BJ (cell line): ENCODE measurements at regions not wholly inside any gene's neighbourhood (a gene's known extent, or its start where the extent isn't known, plus 50 kb on each side); places are given as distances from the start of the nearest gene placed in this dataset.
"Not testable (repeated sequence)": the region's sequence is repeated elsewhere in the genome, so short reads cannot be mapped to it uniquely, and the experiment has no call there.

Experiments
- CTCF ChIA-PET: fragments of 350-600 bp; formaldehyde crosslinking; extraction: SDS; loops from one replicate; lab custom pipeline; 2021; ENCODE audit warnings: antibody characterized with exemption, inconsistent platforms; lab: Yijun Ruan, JAX
- POLR2A ChIA-PET: fragments of 300-600 bp; sonication (Branson Sonifier 250); formaldehyde crosslinking; extraction: SDS; loops from one replicate; lab custom pipeline; 2021; ENCODE audit warnings: antibody characterized with exemption; lab: Charles Lee
- DNase-seq: peaks from one replicate; pipeline ENCODE4 v3.0.0-alpha.2; 2011; ENCODE audit warnings: low read depth
- H3K27me3 ChIP-seq: 2 replicates; pipeline ENCODE4 v1.6.0; 2011; ENCODE audit warnings: low read length; ENCODE audit not compliant: control insufficient read depth, insufficient read depth
- H3K36me3 ChIP-seq: 2 replicates; pipeline ENCODE4 v1.5.1; 2011; ENCODE audit warnings: low read length; ENCODE audit not compliant: control insufficient read depth, insufficient read depth
- H3K4me3 ChIP-seq: 2 replicates; pipeline ENCODE4 v1.5.1; 2011; ENCODE audit warnings: low read depth, mild to moderate bottlenecking, control low read depth, low read length
- TF ChIP-seq, protein P1 (sequence below): IDR thresholded peaks from 2 replicates; pipeline ENCODE4 v1.5.1; 2011; ENCODE audit warnings: low read depth, mild to moderate bottlenecking, control low read depth, inconsistent platforms, low read length, moderate library complexity; ENCODE audit not compliant: insufficient read depth

DNA sequence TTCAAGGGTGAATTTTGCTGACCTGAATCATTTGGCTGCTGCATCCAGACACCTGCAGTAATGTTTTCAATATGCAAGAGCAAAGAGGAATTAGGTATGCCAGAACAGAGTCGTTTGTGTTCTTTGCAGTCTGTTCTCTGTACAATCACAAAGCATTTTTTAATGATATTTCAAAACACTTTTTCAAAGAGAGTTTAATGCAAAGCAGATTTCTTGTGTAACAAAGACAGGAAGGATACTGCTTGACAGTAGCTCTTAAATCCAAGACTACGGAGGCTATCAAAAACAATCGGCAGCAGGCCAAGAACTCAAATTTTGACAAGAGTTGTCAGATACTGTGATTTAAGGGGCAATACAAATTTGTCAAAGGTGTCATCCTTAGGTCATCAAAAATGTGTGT lies 341.9 kb downstream of the GADD45G start:
- ChIA-PET POLR2A (no interaction called here), CTCF (no interaction called here)

DNA sequence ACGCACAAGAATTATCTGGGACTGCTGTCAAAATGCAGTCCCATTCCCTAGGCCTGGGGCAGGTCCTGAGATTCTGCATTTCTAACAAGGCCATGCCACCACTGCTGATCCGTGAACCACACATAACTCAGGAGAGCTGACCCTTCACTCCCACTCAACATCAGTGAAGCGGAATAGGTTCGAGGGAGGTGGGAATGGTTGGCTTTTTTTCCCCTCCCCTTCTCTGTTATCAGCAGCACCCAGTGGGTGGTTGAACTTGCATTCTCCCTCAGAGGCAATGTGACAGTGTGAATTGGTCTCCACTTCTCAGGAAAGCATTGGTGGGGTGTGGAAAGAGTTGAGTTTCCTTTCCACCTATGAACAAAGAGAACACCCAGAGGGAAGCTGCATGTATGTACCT lies 344.3 kb downstream of the GADD45G start:
- Histone ChIP-seq H3K36me3 (no peaks in the 10 kb centered on the region), H3K4me3 (no peak overlapping the region), H3K27me3 (no peaks in the 10 kb centered on the region; the same call in 1 of the 2 replicates)
- TF ChIP-seq, protein P1, sequence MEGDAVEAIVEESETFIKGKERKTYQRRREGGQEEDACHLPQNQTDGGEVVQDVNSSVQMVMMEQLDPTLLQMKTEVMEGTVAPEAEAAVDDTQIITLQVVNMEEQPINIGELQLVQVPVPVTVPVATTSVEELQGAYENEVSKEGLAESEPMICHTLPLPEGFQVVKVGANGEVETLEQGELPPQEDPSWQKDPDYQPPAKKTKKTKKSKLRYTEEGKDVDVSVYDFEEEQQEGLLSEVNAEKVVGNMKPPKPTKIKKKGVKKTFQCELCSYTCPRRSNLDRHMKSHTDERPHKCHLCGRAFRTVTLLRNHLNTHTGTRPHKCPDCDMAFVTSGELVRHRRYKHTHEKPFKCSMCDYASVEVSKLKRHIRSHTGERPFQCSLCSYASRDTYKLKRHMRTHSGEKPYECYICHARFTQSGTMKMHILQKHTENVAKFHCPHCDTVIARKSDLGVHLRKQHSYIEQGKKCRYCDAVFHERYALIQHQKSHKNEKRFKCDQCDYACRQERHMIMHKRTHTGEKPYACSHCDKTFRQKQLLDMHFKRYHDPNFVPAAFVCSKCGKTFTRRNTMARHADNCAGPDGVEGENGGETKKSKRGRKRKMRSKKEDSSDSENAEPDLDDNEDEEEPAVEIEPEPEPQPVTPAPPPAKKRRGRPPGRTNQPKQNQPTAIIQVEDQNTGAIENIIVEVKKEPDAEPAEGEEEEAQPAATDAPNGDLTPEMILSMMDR = no peak
- POLR2A ChIA-PET = no interaction called here
- DNase-seq = no peak
- CTCF ChIA-PET = no interaction called here

More for the DNA sequence above, 341.9 kb downstream of the GADD45G start:
- no peak for DNase-seq
- no peaks in the 10 kb centered on the region for H3K36me3 ChIP-seq
- TF ChIP-seq, protein P1 = no peak
- H3K4me3 ChIP-seq = no peak overlapping the region
- peaks cover 4% of the 10 kb centered on the region; the same call in 1 of the 2 replicates for H3K27me3 ChIP-seq

DNA sequence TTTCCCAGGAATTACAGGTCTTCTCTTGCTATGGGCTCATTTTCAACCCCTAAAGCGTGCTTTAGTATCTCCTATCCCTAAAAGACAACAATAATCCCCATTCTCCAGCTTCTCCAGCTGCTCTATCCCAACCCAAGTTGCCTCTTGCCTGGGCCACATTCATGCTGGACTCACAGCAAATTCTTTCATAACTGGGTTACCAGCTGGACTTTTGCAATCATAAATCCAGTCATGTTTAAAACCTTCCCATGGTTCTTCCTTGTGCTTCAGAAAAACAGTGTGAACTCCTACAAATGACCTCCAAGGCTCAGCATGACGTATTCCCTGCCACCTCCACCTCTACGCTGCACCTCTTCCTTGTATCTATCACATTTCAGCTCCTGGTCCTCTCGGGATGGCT lies 346.9 kb downstream of the GADD45G start:
- ChIA-PET POLR2A (no interaction called here), CTCF (interaction anchor here (1.0 kb wide), 1 partner anchor 348 kb away, joined by 3 read pairs; no protein-coding TSS in a partner anchor)
- Histone ChIP-seq H3K36me3 (no peaks in the 10 kb centered on the region), H3K4me3 (no peak overlapping the region), H3K27me3 (no peaks in the 10 kb centered on the region)
- DNase-seq = no peak
- TF ChIP-seq, protein P1 = no peak

DNA sequence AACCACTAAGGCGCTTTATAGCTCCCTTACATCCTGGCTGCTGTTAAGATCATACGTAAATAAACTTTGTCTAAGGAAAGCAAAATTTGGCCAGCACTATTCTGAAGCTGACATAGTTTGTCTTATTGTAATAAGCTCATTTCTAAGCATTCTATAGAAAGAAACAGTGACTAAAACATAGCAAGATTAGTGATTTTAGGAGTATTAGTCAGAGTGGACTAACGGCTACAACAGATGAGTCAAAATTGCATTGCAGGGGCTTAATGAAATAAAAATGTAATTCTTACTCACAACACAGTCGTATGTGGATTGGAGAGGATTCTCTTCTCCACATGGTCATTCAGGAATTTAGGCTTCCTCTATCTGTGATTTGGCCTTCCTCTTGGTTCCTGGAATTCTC lies 347.6 kb downstream of the GADD45G start:
- ChIA-PET CTCF (no interaction called here), POLR2A (no interaction called here)
- Histone ChIP-seq H3K4me3 (no peak overlapping the region), H3K27me3 (no peaks in the 10 kb centered on the region), H3K36me3 (no peaks in the 10 kb centered on the region)
- no peak for DNase-seq
- TF ChIP-seq, protein P1 = no peak

DNA sequence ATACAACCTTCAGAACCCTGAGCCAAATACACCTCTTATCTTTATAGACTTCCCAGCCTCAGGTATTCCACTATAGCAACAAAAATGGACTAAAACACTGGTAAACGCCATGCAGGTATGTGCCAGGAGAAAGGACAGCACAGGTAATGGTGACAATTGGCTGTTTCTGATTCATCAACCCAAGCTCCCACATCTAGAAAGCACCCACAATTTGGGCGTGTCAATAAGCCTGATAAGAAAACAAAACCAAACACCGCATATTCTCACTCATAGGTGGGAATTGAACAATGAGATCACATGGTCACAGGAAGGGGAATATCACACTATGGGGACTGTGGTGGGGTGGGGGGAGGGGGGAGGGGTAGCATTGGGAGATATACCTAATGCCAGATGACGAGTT lies 348.5 kb downstream of the GADD45G start:
- CTCF ChIA-PET, POLR2A ChIA-PET, H3K27me3 ChIP-seq, H3K4me3 ChIP-seq, DNase-seq, H3K36me3 ChIP-seq: not testable (repeated sequence)
